NCI-H2171 (cell line): ENCODE measurements at regions not wholly inside any gene's neighbourhood (a gene's known extent, or its start where the extent isn't known, plus 50 kb on each side); places are given as distances from the start of the nearest gene placed in this dataset.

Source experiments
- DNase-seq: peaks from one replicate; lab custom pipeline; 2025; lab: John Stamatoyannopoulos, UW

GRCh38 chr1:87508247-87508787 lies 179.6 kb downstream of the LMO4 start:
- DNase-seq, result no peak

- DNase-seq, result no peak
Measured at GRCh38 chr1:87510540-87510939, 181.9 kb downstream of the LMO4 start.

GRCh38 chr1:87511449-87511848 lies 182.8 kb downstream of the LMO4 start:
- no peak for DNase-seq

DNA sequence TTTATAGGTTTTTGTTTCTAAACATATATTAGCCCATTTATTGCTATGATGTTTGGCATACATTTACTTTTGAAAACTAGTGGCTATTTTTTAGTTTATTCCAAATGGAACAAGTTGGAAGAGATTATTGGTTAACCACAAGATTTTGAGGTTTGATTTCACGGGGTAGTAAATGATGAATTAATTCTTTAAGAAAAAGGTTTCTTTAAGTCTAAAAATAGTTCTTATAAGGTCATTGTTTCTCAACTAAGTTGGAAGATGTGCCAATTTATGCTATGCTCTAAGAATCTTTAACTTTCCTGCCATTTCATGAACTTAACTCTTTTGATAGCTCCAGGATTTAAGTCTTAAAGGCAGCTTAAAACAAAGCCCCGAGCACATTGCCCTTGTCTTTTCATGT lies 183.8 kb downstream of the LMO4 start:
- no peak for DNase-seq

DNA sequence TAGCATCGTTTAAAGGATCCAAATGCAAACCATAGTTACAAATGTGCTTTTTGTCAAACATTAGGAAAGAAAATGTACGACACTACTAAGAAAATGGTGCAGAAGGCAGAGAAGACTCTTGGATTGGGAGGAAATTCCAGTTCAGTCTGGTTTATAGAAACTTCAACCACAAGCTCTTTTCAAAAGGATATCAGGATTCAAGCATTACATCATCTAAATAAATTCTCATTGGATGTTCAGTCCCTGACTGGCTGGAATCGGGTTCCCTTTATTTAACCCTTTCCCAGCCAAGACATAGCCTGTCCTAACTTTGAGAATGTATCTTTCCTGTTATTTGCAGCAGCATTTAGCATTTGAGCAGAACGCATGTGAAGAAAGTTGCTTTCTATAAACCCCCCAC lies 184.6 kb downstream of the LMO4 start:
- no peak for DNase-seq

- DNase-seq, result no peak
Measured at GRCh38 chr1:87513966-87514660, 185.4 kb downstream of the LMO4 start.

- DNase-seq, result no peak
Measured at GRCh38 chr1:87515781-87516180, 187.1 kb downstream of the LMO4 start.

DNA sequence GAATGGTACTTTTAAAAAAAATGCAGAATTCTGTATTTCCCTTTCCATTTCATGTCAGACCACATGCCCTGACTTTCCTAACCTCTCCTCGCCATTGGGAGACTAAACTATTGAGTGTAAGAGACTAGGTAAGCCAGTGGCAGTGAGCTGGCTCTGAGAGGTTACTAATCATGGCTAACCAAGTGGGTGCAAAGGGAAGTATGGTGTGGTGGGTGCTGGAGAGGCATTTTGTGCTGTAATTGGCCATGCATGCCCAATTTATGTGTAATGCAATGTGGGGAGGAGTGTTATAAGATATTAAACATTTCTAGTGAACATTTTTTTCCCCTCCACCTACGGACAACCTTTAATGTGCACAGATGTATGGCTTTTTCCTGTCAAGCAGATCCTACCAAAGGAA lies 190.1 kb downstream of the LMO4 start:
- DNase-seq, result no peak

DNA sequence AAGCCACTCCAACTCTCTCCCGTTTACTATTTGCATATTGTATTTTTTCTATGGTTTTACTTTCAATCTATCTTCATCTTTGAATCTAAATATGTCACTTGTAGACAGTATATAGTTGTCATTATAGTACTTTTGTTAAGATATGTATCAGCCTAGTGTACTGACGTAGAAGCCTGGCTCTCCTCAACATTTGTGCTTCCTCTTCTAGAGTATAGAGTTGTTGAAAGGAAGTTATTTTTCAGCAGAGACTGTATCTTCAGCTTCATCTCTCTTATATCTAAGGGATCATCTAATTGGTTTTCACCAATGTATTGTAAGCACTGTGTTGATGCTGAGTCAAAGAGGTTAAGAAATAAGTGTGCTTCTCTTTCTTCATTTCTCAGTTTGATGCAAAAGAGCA lies 192.8 kb downstream of the LMO4 start:
- DNase-seq, result no peak

DNA sequence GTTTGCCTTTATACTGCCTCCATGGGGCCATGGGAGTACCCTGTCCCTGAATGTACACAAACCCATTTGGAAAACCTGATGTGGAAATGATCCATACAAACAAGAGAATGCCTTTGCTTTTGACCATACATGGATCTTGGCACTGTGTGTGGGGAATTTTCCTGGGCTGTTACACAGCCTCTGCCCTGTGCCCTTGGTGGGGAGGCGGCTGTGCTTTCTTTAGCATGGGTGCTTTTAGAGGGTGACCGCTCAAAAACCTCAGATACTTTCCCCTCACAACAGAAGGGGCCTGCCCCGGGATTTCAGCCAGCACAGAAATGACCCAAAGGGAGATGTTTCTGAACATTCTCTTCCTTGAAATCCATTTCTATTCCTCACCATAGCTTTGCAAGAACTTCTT lies 194.8 kb downstream of the LMO4 start:
- no peak for DNase-seq

- no peak for DNase-seq
Measured at GRCh38 chr1:87524021-87524754, 195.5 kb downstream of the LMO4 start.

DNA sequence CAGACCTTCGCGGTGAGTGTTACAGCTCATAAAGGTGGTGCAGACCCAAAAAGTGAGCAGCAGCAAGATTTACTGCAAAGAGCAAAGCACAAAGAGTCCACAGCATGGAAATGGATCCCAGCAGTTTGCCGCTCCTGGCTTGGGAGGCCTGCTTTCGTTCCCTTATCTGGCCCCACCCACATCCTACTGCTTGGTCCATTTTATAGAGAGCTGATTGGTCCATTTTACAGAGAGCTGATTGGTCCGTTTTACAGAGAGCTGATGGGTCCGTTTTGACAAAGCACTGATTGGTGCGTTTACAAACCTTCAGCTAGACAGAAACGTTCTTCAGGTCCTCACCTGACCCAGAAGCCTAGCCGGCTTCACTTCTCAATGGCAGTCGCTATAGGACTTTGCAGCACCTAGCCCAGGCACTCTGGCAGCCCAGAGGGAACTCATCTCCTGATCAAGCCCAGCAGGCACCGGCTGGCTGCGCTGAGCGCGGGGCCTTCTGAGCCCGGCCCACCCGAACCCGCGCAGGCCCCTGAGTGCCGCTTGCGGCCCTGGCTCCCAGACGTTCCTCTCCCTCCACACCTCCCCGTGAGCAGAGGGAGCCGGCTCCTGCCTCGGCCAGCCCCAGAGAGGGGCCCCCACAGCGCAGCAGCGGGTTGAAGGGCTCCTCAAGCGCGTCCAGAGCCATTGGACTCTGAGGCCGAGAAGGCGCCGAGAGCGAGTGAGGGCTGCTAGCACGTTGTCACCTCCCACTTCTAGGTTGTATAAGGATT lies 200.3 kb downstream of the LMO4 start:
- no peak for DNase-seq

DNA sequence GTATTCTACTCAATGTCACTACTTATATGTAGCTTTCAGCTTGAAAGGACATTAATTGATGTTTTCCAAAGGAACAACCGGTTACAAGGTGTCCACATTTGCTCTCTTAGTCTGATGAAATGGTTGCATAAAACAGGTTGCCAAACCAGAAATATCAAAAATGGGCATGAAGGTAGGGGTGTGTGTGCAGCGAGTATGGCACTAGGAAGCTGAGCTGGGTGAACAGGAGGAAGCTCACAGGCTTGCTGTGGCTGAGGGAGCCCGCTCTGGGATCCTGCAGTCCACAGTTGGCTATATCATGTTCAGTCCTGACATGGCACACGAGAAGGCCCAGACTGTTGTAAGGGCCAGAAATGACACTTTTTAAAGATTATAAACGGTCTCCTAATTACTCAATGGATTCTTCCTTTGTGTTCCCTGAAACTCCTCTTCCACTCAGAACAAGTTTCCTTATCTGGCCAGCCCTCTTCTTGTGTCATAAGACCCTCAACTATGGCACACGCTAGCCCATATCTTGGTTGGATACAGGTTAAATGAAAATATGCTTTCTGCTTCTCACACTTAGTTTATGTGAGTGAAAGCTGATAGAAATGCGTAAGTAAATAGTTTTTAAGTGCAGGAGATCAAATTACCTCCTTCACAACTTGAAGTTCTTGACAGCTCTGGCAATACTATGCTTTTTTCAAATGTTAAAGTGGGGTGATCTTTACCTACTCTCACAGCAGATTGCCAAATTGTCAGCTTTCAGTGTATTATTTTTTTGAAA lies 201.5 kb downstream of the LMO4 start:
- no peak for DNase-seq

- no peak for DNase-seq
Measured at GRCh38 chr1:87535551-87535950, 206.9 kb downstream of the LMO4 start.

DNA sequence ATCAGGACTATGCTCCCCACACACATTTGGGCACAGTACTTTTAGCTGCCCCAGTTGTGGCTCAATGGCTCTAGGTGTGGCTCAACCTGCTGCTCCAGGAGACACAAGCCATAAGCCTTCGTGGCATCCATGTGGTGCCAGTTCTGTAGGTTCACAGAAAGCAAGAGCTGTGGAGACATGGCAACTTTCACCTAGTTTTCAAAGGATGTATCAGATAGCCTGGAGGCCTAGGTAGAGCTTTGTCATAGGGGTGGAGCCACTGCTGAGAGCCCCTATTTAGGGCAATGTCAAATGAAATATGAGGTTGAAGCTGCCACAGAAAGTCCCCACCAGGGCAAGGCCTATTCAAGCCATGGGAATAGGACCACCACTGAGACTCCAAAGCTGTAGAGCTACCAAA lies 210.5 kb downstream of the LMO4 start:
- DNase-seq, result no peak

DNA sequence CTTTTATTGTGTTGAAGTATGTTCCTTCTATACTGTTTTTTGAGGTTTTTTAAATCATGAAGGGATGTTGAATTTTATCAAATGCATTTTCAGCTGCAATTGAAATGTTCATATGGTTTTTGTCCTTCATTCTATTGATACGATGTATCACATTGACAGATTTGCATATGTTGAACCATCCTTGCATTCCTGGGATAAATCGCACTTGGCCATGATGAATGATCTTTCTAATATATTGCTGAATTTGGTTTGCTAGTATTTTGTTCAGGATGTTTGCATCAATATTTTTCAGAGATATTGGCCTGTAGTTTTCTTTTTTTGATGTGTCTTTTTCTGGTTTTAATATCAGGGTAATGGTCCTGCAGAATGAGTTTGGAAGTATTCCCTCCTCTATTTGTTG lies 214.0 kb downstream of the LMO4 start:
- DNase-seq, result no peak

- no peak for DNase-seq
Measured at GRCh38 chr1:87549738-87550137, 221.1 kb downstream of the LMO4 start.

GRCh38 chr1:87553511-87553910 lies 224.8 kb downstream of the LMO4 start:
- DNase-seq, result no peak

GRCh38 chr1:87555366-87555765 lies 226.7 kb downstream of the LMO4 start:
- DNase-seq, result no peak

- DNase-seq, result no peak
Measured at GRCh38 chr1:87556326-87556725, 227.6 kb downstream of the LMO4 start.

GRCh38 chr1:87558921-87559320 lies 230.2 kb downstream of the LMO4 start:
- DNase-seq, result no peak

GRCh38 chr1:87560137-87560536 lies 231.5 kb downstream of the LMO4 start:
- no peak for DNase-seq
